ENCODE measurements at regions not wholly inside any gene's neighbourhood (a gene's known extent, or its start where the extent isn't known, plus 50 kb on each side); places are given as distances from the start of the nearest gene placed in this dataset.
"Not testable (repeated sequence)": the region's sequence is repeated elsewhere in the genome, so short reads cannot be mapped to it uniquely, and the experiment has no call there.

- not testable (repeated sequence) for DNase-seq (ENCODE audit: low spot score)
Measured at GRCh38 chr4:120200573-120201110, 134.0 kb upstream of the MAD2L1 start.

GRCh38 chr4:120198411-120198810, 131.8 kb upstream of the MAD2L1 start:
- no peak for DNase-seq (ENCODE audit: low spot score)

GRCh38 chr4:120177603-120178002, 111.0 kb upstream of the MAD2L1 start:
- no peak for DNase-seq (ENCODE audit: low spot score)

GRCh38 chr4:120175272-120175671, 108.6 kb upstream of the MAD2L1 start:
- DNase-seq (ENCODE audit: low spot score) = no peak

GRCh38 chr4:120163895-120164294, 97.2 kb upstream of the MAD2L1 start:
- DNase-seq (ENCODE audit: low spot score) = no peak

GRCh38 chr4:120158841-120159463, 92.3 kb upstream of the MAD2L1 start:
- no peak for DNase-seq (ENCODE audit: low spot score)

GRCh38 chr4:120158046-120158445, 91.4 kb upstream of the MAD2L1 start:
- DNase-seq (ENCODE audit: low spot score) = no peak

- no peak for DNase-seq (ENCODE audit: low spot score)
Measured at GRCh38 chr4:120156120-120156718, 89.6 kb upstream of the MAD2L1 start.

GRCh38 chr4:120155287-120155686, 88.6 kb upstream of the MAD2L1 start:
- no peak for DNase-seq (ENCODE audit: low spot score)

- no peak for DNase-seq (ENCODE audit: low spot score)
Measured at GRCh38 chr4:120144634-120145033, 78.0 kb upstream of the MAD2L1 start.

GRCh38 chr4:120144041-120144440, 77.4 kb upstream of the MAD2L1 start:
- no peak for DNase-seq (ENCODE audit: low spot score)

GRCh38 chr4:120139392-120139791, 72.7 kb upstream of the MAD2L1 start:
- DNase-seq (ENCODE audit: low spot score) = no peak

- DNase-seq (ENCODE audit: low spot score) = no peak
Measured at GRCh38 chr4:120132935-120133334, 66.3 kb upstream of the MAD2L1 start.

GRCh38 chr4:120130786-120131185, 64.1 kb upstream of the MAD2L1 start:
- no peak for DNase-seq (ENCODE audit: low spot score)

All from hepatic stellate cell (primary cell).